HuH-7 (cell line): ENCODE measurements at regions not wholly inside any gene's neighbourhood (a gene's known extent, or its start where the extent isn't known, plus 50 kb on each side); places are given as distances from the start of the nearest gene placed in this dataset.
A peak's percentile ranks its signal among the peaks of the same experiment; 100 is the strongest.
"Not testable (repeated sequence)": the region's sequence is repeated elsewhere in the genome, so short reads cannot be mapped to it uniquely, and the experiment has no call there.

ENCODE experiments used
- DNase-seq: peaks from one replicate; pipeline ENCODE4 v3.0.0; 2011; ENCODE audit warnings: low spot score

DNA sequence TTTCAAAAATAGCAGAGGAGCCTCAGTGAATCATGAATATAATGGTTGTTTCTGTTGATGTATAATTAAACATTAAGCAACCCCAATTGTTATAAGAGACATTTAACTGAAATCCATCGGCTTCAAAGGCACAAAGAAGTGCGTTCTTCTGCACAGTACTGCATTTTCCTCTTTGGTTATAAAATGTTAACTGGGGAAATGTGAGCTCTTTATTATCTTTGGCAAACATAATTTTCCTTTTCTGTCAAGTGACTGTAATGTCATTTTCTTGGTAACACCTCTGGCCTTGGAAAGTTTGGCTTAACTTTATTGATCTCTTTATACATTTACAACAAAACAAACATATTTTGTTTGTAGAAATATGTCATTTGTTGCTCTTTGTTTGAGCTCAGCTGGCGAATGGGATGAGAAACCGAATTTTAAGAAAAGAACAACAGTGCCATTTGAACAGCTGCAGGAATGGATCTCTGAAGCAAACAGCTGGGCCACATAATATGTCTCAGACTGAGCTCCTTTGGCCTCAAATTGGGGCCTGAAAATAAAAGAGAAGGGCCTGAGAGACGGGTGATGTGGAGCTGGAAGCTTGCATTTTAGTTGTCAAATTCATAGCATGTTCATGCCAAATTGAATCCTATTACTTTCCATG is 427.0 kb upstream of the SPTLC3 start:
- DNase-seq, result no peak

DNA sequence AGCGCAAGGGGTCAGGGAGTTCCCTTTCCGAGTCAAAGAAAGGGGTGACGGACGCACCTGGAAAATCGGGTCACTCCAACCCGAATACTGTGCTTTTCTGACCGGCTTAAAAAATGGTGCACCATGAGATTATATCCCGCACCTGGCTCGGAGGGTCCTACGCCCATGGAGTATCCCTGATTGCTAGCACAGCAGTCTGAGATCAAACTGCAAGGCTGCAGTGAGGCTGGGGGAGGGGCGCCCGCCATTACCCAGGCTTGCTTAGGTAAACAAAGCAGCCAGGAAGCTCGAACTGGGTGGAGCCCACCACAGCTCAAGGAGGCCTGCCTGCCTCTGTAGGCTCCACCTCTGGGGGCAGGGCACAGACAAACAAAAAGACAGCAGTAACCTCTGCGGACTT is 426.1 kb upstream of the SPTLC3 start:
- DNase-seq, result not testable (repeated sequence)

DNA sequence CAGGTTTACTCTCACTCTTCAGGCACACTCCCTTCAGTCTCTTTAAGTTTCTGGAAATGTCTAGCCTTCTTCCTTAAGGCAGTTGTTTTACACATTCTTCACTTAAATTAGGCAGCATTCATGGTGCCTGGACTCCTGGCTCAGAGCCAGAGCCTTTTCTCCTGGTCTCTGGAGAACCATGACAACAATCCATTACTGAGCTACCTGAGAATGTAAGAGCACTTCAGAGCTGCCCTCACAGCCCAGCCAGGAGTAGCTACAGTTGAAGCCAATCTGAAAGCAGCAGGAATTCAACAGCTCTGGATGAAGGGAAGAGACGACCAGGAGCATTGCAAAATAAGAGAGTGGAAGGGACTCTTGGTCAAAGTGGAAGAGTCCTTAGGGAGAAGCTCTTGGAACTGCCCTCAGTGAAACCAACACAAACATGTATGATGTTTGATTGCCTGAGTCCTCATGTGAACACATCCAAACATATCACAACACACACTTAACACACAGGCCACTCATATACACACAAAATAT is 416.8 kb upstream of the SPTLC3 start:
- no peak for DNase-seq

DNA sequence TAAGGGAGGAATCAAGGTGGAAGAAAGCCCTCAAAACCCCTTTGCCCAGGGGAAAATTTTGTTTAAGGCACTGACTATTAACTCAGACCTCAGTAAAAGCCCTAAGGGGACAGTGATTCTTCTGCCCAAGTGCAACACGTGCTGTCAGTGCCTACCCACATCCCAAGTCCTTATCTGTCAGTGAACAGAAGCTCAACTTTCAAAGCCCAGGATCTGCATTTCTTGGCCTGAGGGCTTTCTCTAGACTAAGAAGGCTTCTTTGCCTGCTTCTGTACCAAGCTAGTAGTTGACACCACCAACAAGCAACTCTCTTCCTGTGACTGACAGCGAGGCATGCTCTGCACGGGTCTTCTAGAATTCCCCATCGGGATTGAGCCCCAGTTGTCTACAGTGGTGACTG is 416.0 kb upstream of the SPTLC3 start:
- DNase-seq, result no peak

DNA sequence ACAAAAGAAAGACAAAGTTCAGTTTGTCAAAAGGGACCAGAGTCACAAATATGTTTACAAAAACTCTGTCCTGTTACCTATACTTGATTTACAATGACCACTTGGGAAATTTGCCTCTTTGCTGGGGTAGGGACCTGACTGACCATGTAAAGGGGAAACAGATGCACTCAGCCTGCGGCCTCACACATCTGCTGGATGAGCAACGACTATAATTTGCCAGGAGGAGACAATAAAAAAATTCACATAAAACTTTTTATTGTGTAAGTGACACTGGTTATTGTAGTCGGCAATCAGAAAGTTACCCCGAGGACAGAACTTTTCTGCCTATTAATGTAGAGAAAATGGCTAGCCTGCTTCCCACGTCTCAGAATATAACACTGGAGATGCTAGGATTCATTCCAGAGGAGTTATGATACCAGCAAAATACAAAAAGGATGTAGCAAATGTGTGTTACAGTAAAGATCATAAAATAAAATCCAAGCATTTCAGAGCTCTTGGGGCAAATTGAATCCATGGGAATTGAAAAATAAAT is 415.4 kb upstream of the SPTLC3 start:
- no peak for DNase-seq

DNA sequence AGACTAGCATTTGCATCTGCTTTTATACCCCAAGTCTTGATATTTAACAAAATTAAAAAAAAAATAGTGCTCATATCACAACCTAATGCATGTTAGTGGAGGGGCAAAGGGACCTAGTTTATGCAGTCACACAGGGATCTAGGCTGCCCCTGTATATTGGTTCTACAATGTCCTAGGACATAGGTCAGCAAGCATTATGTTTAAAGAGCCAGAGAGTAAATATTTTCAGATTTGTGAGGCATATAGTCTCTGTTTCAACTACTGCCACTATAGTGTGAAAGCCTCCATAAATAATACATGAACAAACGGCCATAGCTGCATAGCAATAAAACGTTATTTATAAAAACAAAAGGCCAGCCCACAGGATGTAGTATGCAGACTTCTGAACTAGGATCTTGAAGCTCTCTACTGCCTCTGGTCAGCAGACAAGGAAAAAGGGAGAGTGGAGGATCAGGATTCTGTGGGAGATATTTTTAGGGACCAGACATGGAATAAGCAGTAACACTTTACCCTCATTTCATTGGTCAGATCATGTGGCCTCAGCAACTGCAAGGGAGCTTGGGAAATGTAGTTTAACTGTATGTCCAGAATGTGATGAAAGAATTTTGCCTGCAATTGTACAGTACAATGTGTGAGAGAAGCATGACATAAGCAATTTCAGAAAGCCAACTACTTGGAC is 414.2 kb upstream of the SPTLC3 start:
- DNase-seq, result peak; percentile 32

DNA sequence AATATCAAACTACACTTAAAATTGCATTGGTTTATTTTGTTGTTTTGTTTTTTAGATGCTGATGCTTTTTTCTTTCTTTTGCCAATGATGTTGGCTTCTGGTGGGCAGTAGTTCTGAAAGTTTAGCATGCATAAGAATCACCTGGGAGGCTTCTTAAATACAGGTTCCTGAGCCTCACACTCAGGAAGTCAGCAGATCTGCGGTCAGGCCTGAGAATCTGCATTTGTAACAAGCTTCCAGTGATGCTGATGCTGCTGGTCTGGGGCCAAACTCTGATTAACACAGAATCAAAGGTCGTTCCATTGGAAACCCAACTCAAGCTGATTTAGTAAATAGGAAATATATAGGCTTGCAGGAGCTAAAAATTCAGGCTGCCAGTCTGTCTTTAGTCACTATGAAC is 412.9 kb upstream of the SPTLC3 start:
- DNase-seq, result no peak

DNA sequence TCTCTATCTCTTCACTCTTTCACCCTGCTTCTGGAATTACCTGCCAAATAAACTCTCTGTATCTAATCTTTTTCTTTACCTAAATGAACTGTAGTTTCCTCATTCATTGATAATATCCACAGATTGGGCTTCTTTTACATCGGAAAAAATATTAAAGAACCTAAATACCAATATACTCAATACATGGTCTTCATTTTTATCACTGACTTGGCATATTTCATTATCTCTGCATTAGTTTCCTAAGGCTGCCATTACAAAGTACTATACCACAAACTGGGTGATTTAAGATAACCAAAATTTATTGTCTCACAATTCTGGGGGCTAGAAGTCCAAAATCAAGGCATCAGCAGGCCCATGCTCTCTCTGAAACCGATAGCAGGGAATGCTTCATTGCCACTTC is 411.9 kb upstream of the SPTLC3 start:
- DNase-seq, result no peak

DNA sequence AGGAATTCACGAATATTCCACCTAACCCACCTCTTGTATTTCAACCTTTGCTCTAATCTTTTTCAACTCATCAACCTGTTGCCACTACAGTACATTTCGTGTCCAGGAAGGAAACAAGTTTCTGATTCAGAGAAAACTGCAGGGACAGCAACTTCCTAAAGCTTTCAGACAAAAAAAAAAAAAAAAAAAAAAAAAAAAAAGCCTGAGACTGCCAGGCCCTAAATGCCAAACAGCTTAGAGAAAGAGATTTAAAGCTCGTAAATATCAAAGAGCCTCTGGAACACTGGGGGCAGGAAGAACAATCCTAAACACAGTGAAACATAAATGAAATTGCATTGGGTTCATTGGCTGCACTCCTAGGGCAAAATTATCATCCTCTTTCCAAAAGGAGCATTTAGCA is 411.2 kb upstream of the SPTLC3 start:
- no peak for DNase-seq

DNA sequence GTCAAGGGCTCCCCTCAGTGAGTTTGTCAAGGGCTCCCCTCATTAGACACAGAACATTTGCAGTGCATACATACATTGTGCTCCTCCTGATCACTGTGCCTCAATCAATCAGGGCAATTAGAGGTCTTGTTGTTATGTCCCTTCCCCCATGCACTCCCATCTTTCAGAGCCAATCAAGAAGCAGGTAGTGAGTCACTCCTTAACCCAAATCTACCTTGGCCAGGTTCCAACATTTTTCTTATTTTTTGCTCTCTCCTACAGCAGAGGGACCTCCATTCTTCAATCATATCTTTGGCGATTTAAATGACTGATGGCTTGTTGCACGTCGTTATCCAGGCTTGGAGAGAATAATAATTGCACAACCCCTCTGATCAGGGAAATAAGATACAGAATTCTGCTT is 409.9 kb upstream of the SPTLC3 start:
- no peak for DNase-seq

DNA sequence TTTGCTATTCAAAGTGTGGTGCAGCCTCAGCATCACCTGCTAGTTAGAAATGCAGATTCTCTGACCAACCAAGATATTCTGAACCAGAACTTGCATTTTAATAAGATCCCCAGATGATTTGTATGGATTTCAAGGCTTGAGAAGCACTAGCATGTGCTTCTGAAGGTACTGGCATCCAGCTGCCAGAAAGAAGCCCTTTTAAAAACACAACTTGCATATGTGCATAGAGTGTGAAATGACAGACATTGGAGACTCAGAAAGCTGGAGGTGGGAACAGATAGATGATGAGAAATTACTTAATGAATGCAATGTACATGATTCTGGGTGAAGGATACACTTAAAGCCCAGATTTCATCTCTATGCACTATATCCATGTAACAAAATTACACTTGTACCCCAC is 409.3 kb upstream of the SPTLC3 start:
- DNase-seq, result no peak

DNA sequence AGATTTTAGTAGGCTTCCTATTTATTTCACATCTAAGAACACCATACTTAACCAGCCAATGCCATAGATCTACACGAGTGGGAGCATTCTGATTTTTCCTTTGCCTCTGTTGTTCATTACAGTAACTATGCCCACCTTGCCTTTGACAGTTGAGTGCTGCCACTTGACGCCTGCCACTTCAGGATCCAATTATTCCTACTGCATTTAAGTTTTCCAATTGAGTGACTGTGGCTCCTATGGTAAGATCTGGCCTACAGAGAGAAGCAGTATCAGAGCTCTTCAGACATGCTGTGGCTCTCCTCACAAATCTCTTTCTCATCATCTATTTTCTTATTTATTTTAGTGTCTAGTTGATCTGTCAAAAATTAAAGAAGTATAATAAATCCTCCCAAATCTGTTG is 403.0 kb upstream of the SPTLC3 start:
- DNase-seq, result no peak

DNA sequence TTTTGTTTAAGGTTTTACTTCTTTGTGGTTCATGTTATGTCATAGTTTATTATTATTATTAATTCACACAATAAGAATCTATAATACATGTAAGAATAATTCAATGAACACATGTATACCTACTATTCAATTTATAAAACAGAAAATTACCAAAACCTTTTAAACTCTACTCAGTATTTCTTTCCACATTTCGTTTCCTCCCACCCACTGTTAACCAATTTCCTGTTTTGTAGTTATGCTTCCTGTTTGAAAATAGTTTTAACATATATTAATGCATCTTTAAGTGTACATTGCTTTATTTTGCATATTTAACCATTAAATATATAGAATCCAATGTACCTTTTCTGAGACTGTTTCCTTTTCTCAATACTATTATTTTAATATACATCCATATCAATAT is 397.9 kb upstream of the SPTLC3 start:
- DNase-seq, result no peak

DNA sequence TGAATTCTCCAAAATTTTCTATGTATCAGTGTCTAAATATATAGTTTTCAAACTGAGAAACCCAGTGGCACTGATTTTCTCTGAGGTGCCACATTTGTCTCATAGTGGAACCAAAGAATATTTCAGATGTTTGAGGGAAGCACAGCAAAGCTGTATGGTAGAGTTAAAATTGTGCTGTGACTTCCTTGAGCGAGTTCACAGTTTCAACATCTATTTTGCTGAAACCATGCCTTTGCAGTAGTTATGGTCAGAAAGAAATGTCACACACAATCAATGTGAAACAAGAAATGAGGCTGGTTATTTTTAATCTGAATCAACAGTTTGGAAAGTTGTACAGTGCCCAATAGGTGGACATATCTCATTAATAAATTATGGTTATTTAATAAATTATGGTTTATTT is 394.0 kb upstream of the SPTLC3 start:
- no peak for DNase-seq

DNA sequence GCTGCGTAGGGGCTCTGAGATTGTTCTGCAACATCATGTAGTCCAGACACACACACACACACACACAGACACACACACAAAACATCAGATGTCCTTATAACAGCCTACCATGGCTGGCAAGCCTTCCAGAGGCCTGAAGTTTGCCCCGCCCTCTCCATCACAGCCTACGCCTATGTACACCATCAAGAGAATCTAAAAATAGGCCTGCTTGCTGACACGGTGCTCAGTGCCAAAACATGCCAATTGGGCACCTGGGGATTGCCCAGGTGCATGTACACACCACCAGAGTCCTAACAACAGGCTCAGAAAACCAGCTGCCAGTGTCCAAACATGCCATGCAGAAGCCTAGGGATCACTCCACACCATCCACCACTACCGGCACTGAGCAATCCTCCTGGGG is 391.7 kb upstream of the SPTLC3 start:
- no peak for DNase-seq

DNA sequence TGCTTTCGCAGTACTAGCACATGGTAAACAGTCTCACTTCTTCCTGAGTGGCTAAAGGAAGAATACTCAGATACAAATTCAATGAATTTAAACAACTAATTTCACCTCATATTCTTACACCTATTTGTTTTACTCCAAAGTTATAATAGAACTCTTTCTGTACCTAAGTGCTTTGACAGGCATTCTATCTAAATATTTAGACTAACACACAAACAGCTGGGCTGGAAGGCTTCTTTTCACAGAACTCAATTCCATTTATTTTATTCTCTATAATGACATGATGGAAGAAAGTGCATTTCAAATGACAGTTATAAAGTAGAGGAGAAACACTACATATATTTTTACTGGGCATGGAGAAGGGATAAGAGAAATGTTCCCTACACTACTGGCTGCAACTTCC is 384.9 kb upstream of the SPTLC3 start:
- no peak for DNase-seq

DNA sequence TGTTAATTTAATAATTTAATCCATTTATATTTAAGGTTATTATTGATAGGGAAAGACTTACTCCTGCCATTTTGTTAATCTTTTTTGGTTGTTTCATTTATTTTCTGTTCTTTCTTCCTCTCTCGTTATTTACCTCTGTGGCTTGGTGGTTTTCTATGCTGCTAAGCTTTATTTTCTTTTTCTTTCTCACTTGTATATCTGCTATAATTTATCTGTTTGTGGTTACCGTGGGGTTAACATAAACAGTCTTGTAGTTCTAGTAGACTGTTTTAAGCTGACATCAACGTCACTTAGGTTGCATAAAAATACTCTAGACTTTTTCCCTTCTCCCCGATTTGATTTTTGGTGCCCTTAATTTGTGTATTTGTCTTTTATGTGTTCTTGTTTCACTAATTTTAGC is 381.3 kb upstream of the SPTLC3 start:
- DNase-seq, result no peak

DNA sequence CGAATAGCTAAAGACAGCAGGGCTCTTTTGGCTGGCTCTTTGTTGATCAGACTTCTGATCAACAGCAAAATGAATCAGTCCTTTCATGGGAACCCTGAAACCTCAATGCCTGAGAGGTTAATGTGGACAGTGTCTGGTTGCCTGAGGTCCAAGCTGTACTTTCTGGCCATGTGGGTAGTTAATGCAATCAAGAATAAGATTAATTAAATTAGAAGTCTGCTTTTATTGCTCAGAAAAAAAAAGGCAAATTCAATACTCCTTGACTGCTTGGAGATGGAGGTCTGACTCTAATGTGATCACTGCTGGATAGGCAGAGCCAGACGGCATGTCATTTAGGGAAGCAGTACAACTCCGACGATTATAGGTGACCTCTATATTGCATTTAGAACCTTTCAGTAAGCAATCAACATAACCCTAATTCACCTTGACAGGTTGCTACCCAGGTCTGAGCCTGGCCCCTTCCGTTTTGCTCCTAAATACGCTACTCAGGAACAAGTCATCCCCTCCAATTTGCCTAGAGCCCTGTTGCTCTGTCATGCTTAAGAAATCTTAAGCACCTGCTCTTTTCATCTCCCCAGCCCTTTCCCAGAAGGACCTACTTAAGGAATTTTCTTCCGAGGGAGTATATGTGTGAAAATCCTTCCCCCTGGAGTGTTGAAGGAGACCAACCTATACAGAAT is 370.0 kb upstream of the SPTLC3 start:
- DNase-seq, result no peak

DNA sequence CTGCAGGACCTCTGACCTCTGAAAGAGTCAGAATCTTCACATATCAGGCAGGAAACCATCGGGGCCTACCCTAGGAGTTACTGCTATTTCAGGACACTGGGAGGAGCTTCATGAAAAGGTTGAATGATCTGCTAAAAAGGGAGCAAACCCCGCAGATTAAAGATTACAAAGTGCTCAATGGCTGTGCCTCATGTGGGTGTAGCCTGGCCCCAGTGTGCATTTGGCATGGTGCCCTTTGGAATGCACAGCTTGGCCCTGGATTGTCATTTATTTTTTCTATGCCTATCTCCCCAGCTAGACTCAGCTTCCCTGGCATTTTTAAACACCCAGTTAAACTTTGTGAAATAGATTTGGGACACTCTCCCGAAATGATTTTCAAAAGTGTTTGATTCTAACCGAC is 368.5 kb upstream of the SPTLC3 start:
- DNase-seq, result no peak

DNA sequence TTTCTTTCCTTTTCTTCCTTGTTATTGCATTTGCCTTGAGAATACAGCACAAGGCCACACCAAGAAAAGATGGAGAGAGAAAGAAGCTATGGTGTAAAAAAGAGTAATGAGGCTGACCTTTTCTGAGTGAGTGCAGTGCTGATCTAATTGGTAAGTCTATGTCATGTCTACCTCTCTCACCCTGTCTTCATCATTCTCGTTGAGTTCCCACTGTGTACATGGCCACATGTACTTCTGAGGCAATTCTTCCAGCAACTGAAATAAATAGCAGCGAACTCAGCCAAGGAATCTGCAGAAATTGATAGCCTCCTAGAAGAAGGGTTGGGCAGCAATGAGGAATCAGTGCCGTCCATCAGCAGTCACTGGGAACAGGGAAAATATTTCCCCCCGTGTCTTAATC is 367.2 kb upstream of the SPTLC3 start:
- DNase-seq, result no peak

DNA sequence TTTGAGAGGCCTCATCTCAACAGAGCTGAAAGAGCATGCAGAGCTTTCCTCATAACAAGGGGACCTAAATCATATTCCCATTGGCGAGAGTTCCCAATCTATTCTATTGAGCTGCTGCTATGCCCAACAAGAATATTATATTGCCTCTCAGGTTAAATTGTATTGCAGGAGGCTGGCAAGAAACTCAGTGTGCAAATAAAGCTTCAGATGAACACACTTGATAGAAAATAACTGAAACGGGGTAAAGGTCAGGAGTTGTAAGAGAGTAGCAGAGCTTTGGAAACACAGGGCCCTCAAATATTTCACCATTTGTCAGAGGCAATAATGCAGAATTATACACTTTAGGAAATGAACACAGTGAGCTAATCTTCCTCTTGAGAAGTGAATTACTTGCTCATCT is 364.3 kb upstream of the SPTLC3 start:
- no peak for DNase-seq

DNA sequence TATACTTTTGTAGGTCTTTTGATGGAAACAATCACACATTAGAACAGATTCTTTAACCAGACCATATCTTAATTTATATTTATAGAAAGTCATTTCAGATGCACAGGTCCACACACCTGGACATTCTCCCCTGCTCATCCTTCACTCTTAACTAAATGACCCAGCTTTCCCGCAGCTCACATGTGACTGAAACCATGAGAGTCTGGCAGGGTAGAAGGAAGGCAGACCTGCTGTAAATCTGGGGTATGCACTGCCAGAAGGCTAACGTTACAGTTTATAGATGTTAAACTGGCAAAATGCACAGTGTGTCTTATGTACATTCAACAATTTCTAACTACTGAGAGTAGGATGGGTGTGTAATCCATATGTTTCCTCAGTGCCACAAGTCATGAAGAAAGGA is 359.5 kb upstream of the SPTLC3 start:
- no peak for DNase-seq

DNA sequence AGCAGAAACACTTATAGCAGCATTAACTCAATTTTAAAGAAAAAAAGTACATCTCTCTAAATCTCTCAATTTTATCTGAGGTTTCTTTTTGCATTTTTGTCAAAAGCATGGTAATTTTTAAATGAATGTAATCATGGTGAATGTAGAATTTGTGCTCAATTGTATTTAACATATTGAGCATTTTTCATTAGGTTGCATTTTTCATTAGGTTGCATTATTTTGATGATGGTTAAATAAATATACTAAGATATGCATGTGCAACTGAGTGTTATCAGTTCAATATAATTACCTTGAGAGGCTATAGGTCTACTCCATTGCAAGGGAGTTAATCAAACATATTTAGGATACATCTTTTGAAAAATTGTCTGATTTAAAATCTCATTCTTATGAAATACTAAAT is 355.1 kb upstream of the SPTLC3 start:
- DNase-seq, result no peak
